GM19467 (cell line): ENCODE measurements at regions not wholly inside any gene's neighbourhood (a gene's known extent, or its start where the extent isn't known, plus 50 kb on each side); places are given as distances from the start of the nearest gene placed in this dataset.

Experiments
- ATAC-seq: cut with Tn5 transposase; IDR thresholded peaks from one replicate; pipeline ENCODE4 v1.9.1; 2021; ENCODE audit warnings: mild to moderate bottlenecking, moderate library complexity; ENCODE audit not compliant: unreplicated experiment

- ATAC-seq: no peak
Measured at GRCh38 chr10:128543151-128543550, 416.9 kb upstream of the MKI67 start.

GRCh38 chr10:128545216-128545615, 419.0 kb upstream of the MKI67 start:
- no peak for ATAC-seq

- ATAC-seq: no peak
Measured at GRCh38 chr10:128546651-128547165, 420.5 kb upstream of the MKI67 start.

GRCh38 chr10:128549101-128549608, 422.9 kb upstream of the MKI67 start:
- no peak for ATAC-seq

GRCh38 chr10:128550045-128550444, 423.8 kb upstream of the MKI67 start:
- ATAC-seq: no peak

- ATAC-seq: no peak
Measured at GRCh38 chr10:128551475-128551874, 425.3 kb upstream of the MKI67 start.

- no peak for ATAC-seq
Measured at GRCh38 chr10:128553755-128554154, 427.5 kb upstream of the MKI67 start.

- ATAC-seq: no peak
Measured at GRCh38 chr10:128556182-128557110, 430.2 kb upstream of the MKI67 start.

GRCh38 chr10:128557149-128557710, 431.0 kb upstream of the MKI67 start:
- ATAC-seq: no peak

GRCh38 chr10:128560406-128560805, 434.2 kb upstream of the MKI67 start:
- ATAC-seq: no peak

GRCh38 chr10:128560993-128561392, 434.8 kb upstream of the MKI67 start:
- ATAC-seq: no peak

GRCh38 chr10:128563387-128563786, 437.2 kb upstream of the MKI67 start:
- ATAC-seq: no peak

- no peak for ATAC-seq
Measured at GRCh38 chr10:128563904-128564303, 437.7 kb upstream of the MKI67 start.

GRCh38 chr10:128566361-128566968, 440.2 kb upstream of the MKI67 start:
- no peak for ATAC-seq

- no peak for ATAC-seq
Measured at GRCh38 chr10:128567551-128567950, 441.3 kb upstream of the MKI67 start.

- no peak for ATAC-seq
Measured at GRCh38 chr10:128568041-128568440, 441.8 kb upstream of the MKI67 start.

- ATAC-seq: no peak
Measured at GRCh38 chr10:128568491-128568890, 442.3 kb upstream of the MKI67 start.

- no peak for ATAC-seq
Measured at GRCh38 chr10:128568990-128569945, 443.0 kb upstream of the MKI67 start.

- ATAC-seq: no peak
Measured at GRCh38 chr10:128570319-128570995, 444.2 kb upstream of the MKI67 start.

- ATAC-seq: no peak
Measured at GRCh38 chr10:128571071-128571470, 444.8 kb upstream of the MKI67 start.
